ENCODE measurements at regions not wholly inside any gene's neighbourhood (a gene's known extent, or its start where the extent isn't known, plus 50 kb on each side); places are given as distances from the start of the nearest gene placed in this dataset.
A peak's percentile ranks its signal among the peaks of the same experiment; 100 is the strongest.
"Not testable (repeated sequence)": the region's sequence is repeated elsewhere in the genome, so short reads cannot be mapped to it uniquely, and the experiment has no call there.

DNA sequence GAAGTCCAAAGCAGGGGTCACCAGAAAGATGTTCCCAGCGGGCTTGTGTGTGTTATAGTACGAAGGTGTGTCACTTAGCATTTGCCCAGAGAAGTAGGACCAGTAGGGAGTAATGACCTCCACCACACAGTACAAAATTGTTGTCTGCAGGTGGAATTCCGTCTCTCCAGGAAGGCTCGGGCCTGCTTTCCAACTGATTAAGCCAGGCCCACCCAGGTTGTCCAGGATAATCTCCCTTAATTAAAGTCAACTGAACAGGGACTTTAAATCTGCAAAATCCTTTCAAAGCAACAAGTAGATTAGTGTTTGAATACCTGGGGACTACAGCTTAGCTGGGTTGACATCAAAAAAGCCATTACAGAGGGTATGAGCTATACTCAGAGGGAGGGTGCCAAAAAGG, 131.3 kb downstream of the BACH1 start:
- Histone ChIP-seq H3K4me1 (ENCODE audit: insufficient read depth, low read length) (peaks cover 3% of the 10 kb centered on the region), H2AFZ (ENCODE audit: low read depth, low read length) (no peak overlapping the region), H3K9me3 (ENCODE audit: low read length) (no peaks in the 10 kb centered on the region), H3K36me3 (ENCODE audit: insufficient read depth, low read length) (no peaks in the 10 kb centered on the region), H3K4me3 (ENCODE audit: low read length) (no peak overlapping the region), H3K27me3 (ENCODE audit: insufficient read depth, low read length) (no peaks in the 10 kb centered on the region)

DNA sequence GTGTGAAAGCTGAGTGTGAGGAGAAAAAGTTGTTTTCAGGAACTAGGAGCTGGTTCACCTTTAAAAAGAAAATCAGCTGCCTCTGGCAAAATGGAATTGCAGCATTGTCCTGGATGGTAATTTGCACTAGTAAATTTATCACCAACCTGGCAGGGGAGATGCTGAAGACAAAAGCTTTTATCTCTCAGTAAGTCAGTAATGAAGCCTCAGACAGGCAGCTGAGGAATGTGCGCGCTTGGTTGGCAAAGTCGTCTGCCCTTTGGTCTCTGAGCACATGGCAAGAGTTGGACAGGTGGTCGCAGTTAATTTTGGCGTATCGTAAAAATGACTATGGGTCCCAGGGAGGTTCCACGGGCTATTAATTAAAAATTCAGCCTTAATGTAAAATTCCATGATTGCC, 131.9 kb downstream of the BACH1 start:
- Histone ChIP-seq H2AFZ (ENCODE audit: low read depth, low read length) (no peak overlapping the region), H3K4me1 (ENCODE audit: insufficient read depth, low read length) (peaks cover 3% of the 10 kb centered on the region), H3K9me3 (ENCODE audit: low read length) (no peaks in the 10 kb centered on the region), H3K36me3 (ENCODE audit: insufficient read depth, low read length) (no peaks in the 10 kb centered on the region), H3K4me3 (ENCODE audit: low read length) (no peak overlapping the region), H3K27me3 (ENCODE audit: insufficient read depth, low read length) (no peaks in the 10 kb centered on the region)

DNA sequence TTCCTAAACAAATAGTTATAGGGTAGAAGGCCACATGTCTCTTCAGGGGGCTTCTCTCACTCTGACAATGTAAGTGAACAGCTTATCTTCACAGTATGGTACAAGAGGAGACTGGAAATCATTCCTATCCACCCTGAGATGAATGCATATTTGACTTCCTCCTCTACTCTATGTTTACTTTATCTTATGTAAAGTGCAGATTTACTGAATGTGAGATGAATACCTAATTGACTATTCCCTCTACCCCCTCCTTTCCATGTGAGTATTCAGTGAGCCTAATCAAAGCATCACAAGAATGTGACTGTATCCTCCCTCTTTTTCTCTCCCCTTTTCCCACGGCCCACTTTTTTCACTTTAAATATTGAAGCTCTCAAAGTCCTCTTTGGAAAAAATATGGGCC, 132.5 kb downstream of the BACH1 start:
- Histone ChIP-seq H3K4me1 (ENCODE audit: insufficient read depth, low read length) (peaks cover 3% of the 10 kb centered on the region), H3K27me3 (ENCODE audit: insufficient read depth, low read length) (no peaks in the 10 kb centered on the region), H3K36me3 (ENCODE audit: insufficient read depth, low read length) (no peaks in the 10 kb centered on the region), H3K9me3 (ENCODE audit: low read length) (no peaks in the 10 kb centered on the region), H3K4me3 (ENCODE audit: low read length) (no peak overlapping the region), H2AFZ (ENCODE audit: low read depth, low read length) (no peak overlapping the region)

DNA sequence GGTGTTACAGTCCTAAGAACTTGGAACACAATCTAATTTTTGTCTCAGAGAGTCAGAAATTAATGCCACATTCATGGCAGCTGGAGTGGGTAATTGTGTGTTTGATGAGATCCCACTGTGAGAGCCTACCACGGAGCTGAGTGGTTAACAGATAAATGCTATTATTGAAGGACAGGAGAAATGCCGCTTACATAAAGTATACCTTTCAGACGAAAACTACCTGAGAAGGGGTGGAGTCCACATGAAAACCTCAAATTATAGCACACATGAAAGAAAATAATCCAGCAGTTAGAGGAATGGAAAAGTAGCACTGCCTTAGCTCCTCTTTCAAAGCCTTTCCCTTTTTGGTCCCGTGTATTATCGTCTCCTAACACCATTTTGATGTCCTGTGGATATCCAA, 133.0 kb downstream of the BACH1 start:
- Histone ChIP-seq H3K9me3 (ENCODE audit: low read length) (no peaks in the 10 kb centered on the region), H3K27me3 (ENCODE audit: insufficient read depth, low read length) (no peaks in the 10 kb centered on the region), H3K4me3 (ENCODE audit: low read length) (no peak overlapping the region), H3K36me3 (ENCODE audit: insufficient read depth, low read length) (no peaks in the 10 kb centered on the region), H3K4me1 (ENCODE audit: insufficient read depth, low read length) (peaks cover 3% of the 10 kb centered on the region), H2AFZ (ENCODE audit: low read depth, low read length) (no peak overlapping the region)

- Histone ChIP-seq H2AFZ (ENCODE audit: low read depth, low read length) (no peak overlapping the region), H3K4me1 (ENCODE audit: insufficient read depth, low read length) (peaks cover 5% of the 10 kb centered on the region), H3K9me3 (ENCODE audit: low read length) (no peaks in the 10 kb centered on the region), H3K36me3 (ENCODE audit: insufficient read depth, low read length) (no peaks in the 10 kb centered on the region), H3K4me3 (ENCODE audit: low read length) (no peak overlapping the region), H3K27me3 (ENCODE audit: insufficient read depth, low read length) (no peaks in the 10 kb centered on the region)
Measured at GRCh38 chr21:29433366-29434059, 134.8 kb downstream of the BACH1 start.

GRCh38 chr21:29434081-29434480, 135.4 kb downstream of the BACH1 start:
- Histone ChIP-seq H3K4me3 (ENCODE audit: low read length) (no peak overlapping the region), H3K36me3 (ENCODE audit: insufficient read depth, low read length) (no peaks in the 10 kb centered on the region), H3K9me3 (ENCODE audit: low read length) (no peaks in the 10 kb centered on the region), H2AFZ (ENCODE audit: low read depth, low read length) (no peak overlapping the region), H3K4me1 (ENCODE audit: insufficient read depth, low read length) (peaks cover 5% of the 10 kb centered on the region), H3K27me3 (ENCODE audit: insufficient read depth, low read length) (no peaks in the 10 kb centered on the region)

GRCh38 chr21:29434982-29435381, 136.3 kb downstream of the BACH1 start:
- H3K9me3 ChIP-seq (ENCODE audit: low read length); H2AFZ ChIP-seq (ENCODE audit: low read depth, low read length); H3K4me1 ChIP-seq (ENCODE audit: insufficient read depth, low read length); H3K27me3 ChIP-seq (ENCODE audit: insufficient read depth, low read length); H3K36me3 ChIP-seq (ENCODE audit: insufficient read depth, low read length); H3K4me3 ChIP-seq (ENCODE audit: low read length): not testable (repeated sequence)

DNA sequence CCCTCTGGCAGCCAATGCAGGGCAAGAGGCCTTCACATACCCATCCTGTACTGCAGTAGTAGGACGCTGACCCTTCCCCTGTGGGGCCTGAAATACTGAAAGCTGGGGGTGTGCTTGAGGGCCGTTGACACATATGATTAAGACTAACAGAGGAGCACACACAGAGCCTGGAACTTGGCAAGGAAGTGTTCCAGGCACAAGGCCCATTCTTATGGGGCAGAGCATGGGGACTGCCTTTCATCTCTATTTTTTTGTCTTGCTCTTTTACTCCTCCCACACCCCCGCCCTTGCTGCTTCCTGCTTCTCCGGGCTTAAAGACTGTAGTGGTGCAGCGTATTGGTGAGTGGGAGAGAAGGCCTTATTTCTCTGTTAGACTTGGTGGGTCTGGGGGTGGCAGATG, 137.4 kb downstream of the BACH1 start:
- no peaks in the 10 kb centered on the region for H3K36me3 ChIP-seq (ENCODE audit: insufficient read depth, low read length)
- H3K4me3 ChIP-seq (ENCODE audit: low read length) = no peak overlapping the region
- H2AFZ ChIP-seq (ENCODE audit: low read depth, low read length) = no peak overlapping the region
- H3K27me3 ChIP-seq (ENCODE audit: insufficient read depth, low read length) = no peaks in the 10 kb centered on the region
- H3K9me3 ChIP-seq (ENCODE audit: low read length) = no peaks in the 10 kb centered on the region
- H3K4me1 ChIP-seq (ENCODE audit: insufficient read depth, low read length) = peaks cover 6% of the 10 kb centered on the region

- Histone ChIP-seq H3K4me1 (ENCODE audit: insufficient read depth, low read length) (peaks cover 7% of the 10 kb centered on the region), H2AFZ (ENCODE audit: low read depth, low read length) (no peak overlapping the region), H3K9me3 (ENCODE audit: low read length) (no peaks in the 10 kb centered on the region), H3K27me3 (ENCODE audit: insufficient read depth, low read length) (no peaks in the 10 kb centered on the region), H3K4me3 (ENCODE audit: low read length) (no peak overlapping the region), H3K36me3 (ENCODE audit: insufficient read depth, low read length) (no peaks in the 10 kb centered on the region)
Measured at GRCh38 chr21:29436650-29437049, 137.9 kb downstream of the BACH1 start.

DNA sequence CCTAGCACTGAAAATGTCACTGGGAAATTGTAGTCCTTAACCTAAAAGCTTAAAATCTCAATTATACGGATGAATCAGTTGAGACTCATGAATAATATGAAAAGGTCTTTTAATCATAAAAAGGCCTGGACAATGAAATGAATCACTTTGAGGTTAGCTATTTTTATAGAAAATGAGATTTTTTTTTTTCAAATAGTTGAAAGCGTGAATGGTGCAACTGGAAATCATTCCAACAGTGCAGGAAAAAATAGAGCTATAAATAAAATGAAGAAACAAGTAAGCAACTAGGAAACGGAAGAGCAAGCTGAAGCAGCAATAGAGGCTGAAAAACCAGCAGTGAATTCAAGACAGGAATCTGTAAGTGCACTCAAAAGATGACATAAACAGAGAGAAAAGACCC, 142.9 kb downstream of the BACH1 start:
- Histone ChIP-seq H3K9me3 (ENCODE audit: low read length) (no peaks in the 10 kb centered on the region), H3K4me1 (ENCODE audit: insufficient read depth, low read length) (peaks cover 13% of the 10 kb centered on the region), H2AFZ (ENCODE audit: low read depth, low read length) (peak overlapping the region; percentile 77), H3K36me3 (ENCODE audit: insufficient read depth, low read length) (no peaks in the 10 kb centered on the region), H3K27me3 (ENCODE audit: insufficient read depth, low read length) (no peaks in the 10 kb centered on the region), H3K4me3 (ENCODE audit: low read length) (no peak overlapping the region)

DNA sequence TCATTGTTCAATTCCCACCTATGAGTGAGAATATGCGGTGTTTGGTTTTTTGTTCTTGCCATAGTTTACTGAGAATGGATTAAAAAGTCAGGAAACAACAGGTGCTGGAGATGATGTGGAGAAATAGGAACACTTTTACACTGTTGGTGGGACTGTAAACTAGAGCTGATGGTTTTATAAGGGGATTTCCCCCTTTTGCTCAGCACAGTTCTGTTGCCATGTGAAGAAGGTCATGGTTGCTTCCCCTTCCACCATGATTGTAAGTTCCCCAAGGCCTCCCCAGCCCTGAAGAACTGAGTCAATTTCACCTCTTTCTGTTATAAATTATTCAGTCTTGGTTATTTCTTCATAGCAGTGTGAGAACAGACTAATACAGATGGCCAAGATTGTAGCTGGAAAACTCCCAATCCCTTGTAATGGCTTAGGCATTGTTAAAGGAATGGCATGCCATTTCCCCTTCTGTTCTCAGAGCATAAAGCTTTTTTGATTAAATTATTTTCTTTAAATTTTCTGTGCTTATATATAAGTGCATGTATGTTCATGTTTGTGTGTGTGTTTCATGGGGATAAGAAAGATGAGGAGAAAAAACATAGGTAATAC, 144.8 kb downstream of the BACH1 start:
- Histone ChIP-seq H3K4me3 (ENCODE audit: low read length) (no peak overlapping the region), H3K36me3 (ENCODE audit: insufficient read depth, low read length) (no peaks in the 10 kb centered on the region), H3K4me1 (ENCODE audit: insufficient read depth, low read length) (peaks cover 11% of the 10 kb centered on the region), H2AFZ (ENCODE audit: low read depth, low read length) (no peak overlapping the region), H3K9me3 (ENCODE audit: low read length) (no peaks in the 10 kb centered on the region), H3K27me3 (ENCODE audit: insufficient read depth, low read length) (no peaks in the 10 kb centered on the region)

DNA sequence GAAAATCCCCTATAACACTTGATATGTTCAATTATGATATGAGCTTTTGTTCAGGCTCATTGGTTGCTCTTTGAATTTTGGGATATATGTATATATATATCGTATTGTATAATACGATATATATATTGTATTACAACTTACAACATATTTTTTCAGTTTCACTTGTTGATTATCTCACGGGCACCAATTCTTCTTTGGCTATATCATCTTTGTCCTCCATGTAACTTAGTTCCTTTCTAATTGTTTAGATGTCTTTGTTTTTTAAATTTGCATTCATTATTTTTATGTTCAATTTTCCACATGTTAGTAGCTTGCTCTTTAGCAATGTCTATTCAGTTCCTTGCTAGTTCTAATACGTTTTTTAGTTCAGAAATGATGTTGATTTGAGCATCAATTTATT, 150.0 kb downstream of the BACH1 start:
- Histone ChIP-seq H2AFZ (ENCODE audit: low read depth, low read length) (no peak overlapping the region), H3K9me3 (ENCODE audit: low read length) (no peaks in the 10 kb centered on the region)

GRCh38 chr21:29449306-29449950, 150.7 kb downstream of the BACH1 start:
- H3K36me3 ChIP-seq (ENCODE audit: insufficient read depth, low read length) = no peaks in the 10 kb centered on the region
- no peak overlapping the region for H2AFZ ChIP-seq (ENCODE audit: low read depth, low read length)
- H3K9me3 ChIP-seq (ENCODE audit: low read length) = no peaks in the 10 kb centered on the region
- no peaks in the 10 kb centered on the region for H3K27me3 ChIP-seq (ENCODE audit: insufficient read depth, low read length)
- H3K4me3 ChIP-seq (ENCODE audit: low read length) = no peak overlapping the region
- no peaks in the 10 kb centered on the region for H3K4me1 ChIP-seq (ENCODE audit: insufficient read depth, low read length)

More for the DNA sequence above, 150.0 kb downstream of the BACH1 start:
- H3K4me1 ChIP-seq (ENCODE audit: insufficient read depth, low read length) = no peaks in the 10 kb centered on the region
- no peaks in the 10 kb centered on the region for H3K27me3 ChIP-seq (ENCODE audit: insufficient read depth, low read length)
- no peaks in the 10 kb centered on the region for H3K36me3 ChIP-seq (ENCODE audit: insufficient read depth, low read length)
- no peak overlapping the region for H3K4me3 ChIP-seq (ENCODE audit: low read length)

All from neuron (in vitro differentiated cells).